Testis (tissue), 2 donors: ENCODE measurements at regions not wholly inside any gene's neighbourhood (a gene's known extent, or its start where the extent isn't known, plus 50 kb on each side); places are given as distances from the start of the nearest gene placed in this dataset.

ENCODE experiments used
- CTCF ChIP-seq, 3 experiments: fragments of 450-650 bp in 2 of 3; fragments of 200-600 bp in 1 of 3; sonication (generic) in 1 of 3; IDR thresholded peaks; one replicate each; pipeline ENCODE4 v1.5.1; 2016 to 2019; ENCODE audit warnings: antibody characterized with exemption in 3 of 3, mild to moderate bottlenecking in 2 of 3, moderate library complexity in 1 of 3
- POLR2A ChIP-seq: fragments of 450-650 bp; IDR thresholded peaks from one replicate; pipeline ENCODE4 v1.6.1; 2017; ENCODE audit warnings: antibody characterized with exemption, mild to moderate bottlenecking, moderate library complexity

GRCh38 chr11:27247660-27248059 lies 115.4 kb downstream of the CCDC34 start:
- TF ChIP-seq CTCF (IDR thresholded peaks at IDR 0.05) (no peak), POLR2A (no peak)
